Peyer's patch (tissue), 4 donors: ENCODE measurements at regions not wholly inside any gene's neighbourhood (a gene's known extent, or its start where the extent isn't known, plus 50 kb on each side); places are given as distances from the start of the nearest gene placed in this dataset.

Source experiments
- POLR2A ChIP-seq, 2 donors: fragments of 450-650 bp; IDR thresholded peaks; one replicate each; pipeline ENCODE4 v1.5.1; 2017; ENCODE audit warnings: antibody characterized with exemption in 2 of 2, mild to moderate bottlenecking in 2 of 2, moderate library complexity in 2 of 2
- TF ChIP-seq, protein P1 (sequence below), 6 experiments: fragments of 450-650 bp in 4 of 6; fragments of 200-600 bp in 2 of 6; sonication (generic) in 1 of 6; IDR thresholded peaks; one replicate each; pipeline ENCODE4 v1.5.1; 2017 to 2019; ENCODE audit warnings: antibody characterized with exemption in 6 of 6, mild to moderate bottlenecking in 3 of 6, moderate library complexity in 1 of 6

DNA sequence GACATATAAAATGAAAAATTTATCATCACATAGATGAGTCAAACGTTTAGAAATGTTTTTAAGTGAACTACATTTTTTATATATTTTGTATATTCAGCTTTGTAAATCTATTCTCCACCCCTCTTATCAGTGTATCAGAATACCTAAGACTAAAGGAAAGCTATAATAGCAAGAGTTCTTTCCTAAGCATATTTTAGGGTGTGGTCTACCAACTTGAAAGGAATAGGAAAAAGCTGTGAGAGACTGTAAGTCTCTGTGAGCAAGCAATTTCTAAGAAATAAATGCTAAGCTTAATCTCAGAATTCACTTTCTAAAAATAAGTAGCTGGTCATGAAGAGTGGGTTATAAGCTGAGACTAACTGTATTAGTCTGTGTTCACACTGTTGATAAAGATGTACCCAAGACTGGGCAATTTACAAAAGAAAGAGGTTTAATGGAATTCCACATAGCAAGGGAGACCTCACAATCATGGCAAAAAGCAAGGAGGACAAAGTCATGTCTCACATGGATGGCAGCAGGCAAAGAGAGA is 175.4 kb upstream of the PREP start:
- TF ChIP-seq, protein P1, sequence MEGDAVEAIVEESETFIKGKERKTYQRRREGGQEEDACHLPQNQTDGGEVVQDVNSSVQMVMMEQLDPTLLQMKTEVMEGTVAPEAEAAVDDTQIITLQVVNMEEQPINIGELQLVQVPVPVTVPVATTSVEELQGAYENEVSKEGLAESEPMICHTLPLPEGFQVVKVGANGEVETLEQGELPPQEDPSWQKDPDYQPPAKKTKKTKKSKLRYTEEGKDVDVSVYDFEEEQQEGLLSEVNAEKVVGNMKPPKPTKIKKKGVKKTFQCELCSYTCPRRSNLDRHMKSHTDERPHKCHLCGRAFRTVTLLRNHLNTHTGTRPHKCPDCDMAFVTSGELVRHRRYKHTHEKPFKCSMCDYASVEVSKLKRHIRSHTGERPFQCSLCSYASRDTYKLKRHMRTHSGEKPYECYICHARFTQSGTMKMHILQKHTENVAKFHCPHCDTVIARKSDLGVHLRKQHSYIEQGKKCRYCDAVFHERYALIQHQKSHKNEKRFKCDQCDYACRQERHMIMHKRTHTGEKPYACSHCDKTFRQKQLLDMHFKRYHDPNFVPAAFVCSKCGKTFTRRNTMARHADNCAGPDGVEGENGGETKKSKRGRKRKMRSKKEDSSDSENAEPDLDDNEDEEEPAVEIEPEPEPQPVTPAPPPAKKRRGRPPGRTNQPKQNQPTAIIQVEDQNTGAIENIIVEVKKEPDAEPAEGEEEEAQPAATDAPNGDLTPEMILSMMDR (IDR thresholded peaks at IDR 0.05) = no peak
- no peak for TF ChIP-seq POLR2A (IDR thresholded peaks at IDR 0.05)
